Body of pancreas (tissue), 4 donors: ENCODE measurements at regions not wholly inside any gene's neighbourhood (a gene's known extent, or its start where the extent isn't known, plus 50 kb on each side); places are given as distances from the start of the nearest gene placed in this dataset.

ENCODE experiments used
- CTCF ChIP-seq, 7 experiments: fragments of 450-650 bp in 4 of 7; fragments of 200-600 bp in 3 of 7; sonication (generic) in 3 of 7; IDR thresholded peaks; one replicate each; pipeline ENCODE4 v1.5.1; 2016 to 2019; ENCODE audit warnings: antibody characterized with exemption in 7 of 7
- POLR2A ChIP-seq, 3 donors: fragments of 450-650 bp; IDR thresholded peaks; one replicate each; pipeline ENCODE4 v1.6.1; 2016; ENCODE audit warnings: antibody characterized with exemption in 3 of 3, mild to moderate bottlenecking in 2 of 3

DNA sequence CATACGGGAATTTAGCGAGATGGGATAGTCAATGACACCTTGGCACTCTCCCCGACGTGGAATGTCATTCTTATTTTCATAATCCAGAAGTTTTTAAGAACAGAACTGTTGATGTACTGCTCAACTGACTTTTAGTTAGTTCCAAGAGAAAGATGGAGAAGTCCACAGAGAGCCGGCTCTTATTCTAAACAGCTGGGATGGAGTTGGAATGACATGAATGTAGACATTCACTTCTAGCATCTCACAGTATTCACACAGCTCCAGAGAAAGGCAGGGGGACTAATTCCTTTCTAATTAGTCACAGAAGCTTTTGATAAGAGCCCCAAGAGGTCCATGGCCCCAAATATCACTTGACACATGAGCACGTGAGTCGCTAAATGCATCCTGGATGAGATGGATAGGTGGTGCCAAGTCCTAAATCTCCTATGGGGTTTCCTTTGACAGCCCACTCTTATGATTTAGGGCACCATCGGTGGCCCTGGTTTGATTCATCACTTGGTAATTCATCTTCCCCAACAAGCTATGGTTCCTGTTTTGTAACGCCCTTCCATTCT lies 420.3 kb upstream of the AUTS2 start:
- TF ChIP-seq POLR2A (IDR thresholded peaks at IDR 0.05), result no peak
- TF ChIP-seq CTCF (IDR thresholded peaks at IDR 0.05), result no peak
